SJSA1 (cell line): ENCODE measurements at regions not wholly inside any gene's neighbourhood (a gene's known extent, or its start where the extent isn't known, plus 50 kb on each side); places are given as distances from the start of the nearest gene placed in this dataset.

ENCODE experiments used
- DNase-seq, 2 experiments: peaks; one replicate each; pipeline ENCODE4 v3.0.0-alpha.2; 2015 to 2020; ENCODE audit warnings: low spot score in 2 of 2, low read depth in 1 of 2
- H3K27ac ChIP-seq: fragments of 250-450 bp; sonication (Bioruptor Pico); 2 replicates; pipeline ENCODE4 v1.5.1; 2020; ENCODE audit warnings: mild to moderate bottlenecking, moderate library complexity
- H3K27me3 ChIP-seq: fragments of 250-450 bp; sonication (Bioruptor Pico); replicated peaks from 2 replicates; pipeline ENCODE4 v1.5.1; 2020; ENCODE audit warnings: mild to moderate bottlenecking, moderate library complexity
- H3K36me3 ChIP-seq: fragments of 250-450 bp; sonication (Bioruptor Pico); 2 replicates; pipeline ENCODE4 v1.5.1; 2020; ENCODE audit warnings: mild to moderate bottlenecking
- H3K4me1 ChIP-seq: fragments of 250-450 bp; sonication (Bioruptor Pico); replicated peaks from 2 replicates; pipeline ENCODE4 v1.6.1; 2021; ENCODE audit warnings: mild to moderate bottlenecking
- H3K4me3 ChIP-seq: fragments of 250-450 bp; sonication (Bioruptor Pico); 2 replicates; pipeline ENCODE4 v1.5.1; 2020; ENCODE audit warnings: mild to moderate bottlenecking
- H3K9me3 ChIP-seq: fragments of 250-450 bp; sonication (Bioruptor Pico); replicated peaks from 2 replicates; pipeline ENCODE4 v1.5.1; 2020; ENCODE audit warnings: mild to moderate bottlenecking

DNA sequence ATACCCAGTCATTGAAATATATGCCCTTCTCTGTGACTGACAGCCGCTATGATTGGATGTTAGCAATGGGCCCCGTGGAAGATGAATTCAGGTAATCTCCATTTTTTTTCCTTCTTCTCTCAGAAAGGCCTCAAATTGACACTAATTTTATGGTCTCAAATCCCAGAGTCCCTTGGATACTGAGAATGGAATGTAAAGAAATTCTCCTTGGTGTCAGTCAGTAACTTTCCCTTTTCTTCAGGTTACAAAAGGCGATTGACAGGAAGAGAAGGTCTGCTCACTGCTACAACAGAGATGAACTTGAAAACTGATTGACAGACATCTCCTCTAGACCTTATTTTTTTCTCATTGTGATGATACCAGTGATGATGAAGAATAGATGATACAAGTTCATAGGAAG lies 748.3 kb downstream of the MAT2B start:
- Histone ChIP-seq H3K9me3 (no peaks in the 10 kb centered on the region), H3K36me3 (no peaks in the 10 kb centered on the region), H3K27me3 (no peaks in the 10 kb centered on the region), H3K4me1 (no peaks in the 10 kb centered on the region), H3K4me3 (no peak overlapping the region), H3K27ac (no peak overlapping the region)
- no peak for DNase-seq

- no peak overlapping the region for H3K4me3 ChIP-seq
- no peak overlapping the region for H3K27ac ChIP-seq
- H3K36me3 ChIP-seq, result no peaks in the 10 kb centered on the region
- no peaks in the 10 kb centered on the region for H3K4me1 ChIP-seq
- no peaks in the 10 kb centered on the region for H3K27me3 ChIP-seq
- DNase-seq, result no peak
- H3K9me3 ChIP-seq, result no peaks in the 10 kb centered on the region
Measured at GRCh38 chr5:164255598-164256213, 750.3 kb downstream of the MAT2B start.

DNA sequence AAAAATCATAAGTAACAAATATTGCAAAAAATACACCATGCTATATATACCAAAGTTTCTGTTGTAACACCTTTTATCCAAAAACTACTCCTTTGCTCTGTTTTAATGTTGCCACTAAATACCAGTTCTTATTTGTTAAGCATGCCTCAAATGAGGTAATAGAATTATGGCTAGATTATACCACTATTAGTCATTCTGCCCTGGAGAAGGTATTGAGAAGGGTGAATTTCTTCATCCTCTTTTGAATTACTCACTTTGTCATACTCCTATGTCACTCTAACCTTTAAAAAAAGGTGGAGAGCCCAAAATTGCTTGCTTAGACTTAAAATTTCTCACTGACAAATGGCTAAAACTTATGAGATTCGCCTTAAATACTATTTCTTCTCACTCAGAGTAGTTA lies 750.9 kb downstream of the MAT2B start:
- Histone ChIP-seq H3K36me3 (no peaks in the 10 kb centered on the region), H3K9me3 (no peaks in the 10 kb centered on the region), H3K27me3 (no peaks in the 10 kb centered on the region), H3K27ac (no peak overlapping the region), H3K4me3 (no peak overlapping the region), H3K4me1 (no peaks in the 10 kb centered on the region)
- DNase-seq, result no peak

- Histone ChIP-seq H3K27me3 (no peaks in the 10 kb centered on the region), H3K4me3 (no peak overlapping the region), H3K9me3 (no peaks in the 10 kb centered on the region), H3K27ac (no peak overlapping the region), H3K36me3 (no peaks in the 10 kb centered on the region), H3K4me1 (no peaks in the 10 kb centered on the region)
- DNase-seq, result no peak
Measured at GRCh38 chr5:164256954-164257353, 751.5 kb downstream of the MAT2B start.

DNA sequence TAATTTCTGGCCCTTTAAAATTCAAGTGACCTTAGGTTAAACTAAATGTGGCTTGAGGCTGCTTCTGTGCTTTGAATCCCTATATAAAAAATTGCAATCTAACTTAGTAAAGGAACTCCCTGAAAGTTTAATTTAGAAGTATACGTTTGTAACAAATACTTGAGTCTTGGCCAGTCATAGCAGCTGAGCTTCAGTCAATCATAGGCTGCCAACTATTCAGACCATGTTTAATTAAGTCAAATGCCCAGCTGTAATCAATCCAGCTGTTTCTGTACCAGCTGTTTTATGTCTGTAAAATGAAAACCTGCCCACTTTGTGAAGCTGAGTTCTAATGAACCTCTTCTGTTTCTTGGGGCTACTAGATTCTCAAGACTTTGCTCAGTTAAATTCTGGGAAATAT lies 760.1 kb downstream of the MAT2B start:
- no peaks in the 10 kb centered on the region for H3K9me3 ChIP-seq
- no peaks in the 10 kb centered on the region for H3K36me3 ChIP-seq
- no peak overlapping the region for H3K4me3 ChIP-seq
- no peaks in the 10 kb centered on the region for H3K4me1 ChIP-seq
- DNase-seq, result no peak
- H3K27me3 ChIP-seq, result no peaks in the 10 kb centered on the region
- H3K27ac ChIP-seq, result no peak overlapping the region

DNA sequence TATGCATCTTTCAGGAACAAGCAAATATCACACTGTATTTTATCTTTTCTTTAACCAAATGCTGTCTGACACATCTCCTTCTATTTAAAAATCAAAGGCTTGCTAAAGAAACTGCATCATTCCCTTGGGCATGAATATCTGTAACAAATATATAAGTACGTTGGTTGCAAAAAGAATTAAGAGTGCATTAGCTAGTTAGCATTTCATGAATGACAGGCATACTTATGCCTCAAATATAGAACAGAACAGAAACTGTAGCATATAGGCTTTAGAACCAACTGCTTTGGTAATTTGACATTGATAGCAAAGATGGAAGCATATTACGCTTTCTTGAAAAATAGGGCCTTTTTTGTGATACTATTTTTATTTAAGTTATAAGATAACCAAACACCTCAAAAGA lies 761.2 kb downstream of the MAT2B start:
- Histone ChIP-seq H3K27ac (no peak overlapping the region), H3K36me3 (no peaks in the 10 kb centered on the region), H3K4me3 (no peak overlapping the region), H3K9me3 (no peaks in the 10 kb centered on the region), H3K4me1 (no peaks in the 10 kb centered on the region), H3K27me3 (no peaks in the 10 kb centered on the region)
- no peak for DNase-seq

GRCh38 chr5:164277720-164278119 lies 772.3 kb downstream of the MAT2B start:
- DNase-seq, result no peak
- Histone ChIP-seq H3K9me3 (no peaks in the 10 kb centered on the region), H3K4me1 (no peaks in the 10 kb centered on the region), H3K27ac (no peak overlapping the region), H3K36me3 (no peaks in the 10 kb centered on the region), H3K27me3 (no peaks in the 10 kb centered on the region), H3K4me3 (no peak overlapping the region)

DNA sequence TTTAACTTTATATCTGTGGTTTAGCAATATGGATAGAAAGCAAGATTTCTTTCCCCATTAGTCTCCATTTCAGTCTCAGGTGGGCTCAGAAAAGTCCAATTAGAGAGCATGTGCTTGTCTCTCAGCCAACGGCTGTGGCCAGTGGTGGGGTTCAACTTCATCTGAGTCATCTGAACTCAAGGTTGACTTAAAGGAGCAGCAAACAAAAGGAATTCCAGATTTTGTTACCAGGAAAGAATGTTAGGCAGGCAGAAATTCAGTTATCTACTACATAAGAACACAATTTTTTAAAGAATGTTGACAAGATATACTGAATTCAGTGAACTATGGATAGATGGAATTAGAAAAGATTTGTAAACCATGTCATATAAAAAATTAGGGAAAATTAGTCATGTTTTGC lies 784.1 kb downstream of the MAT2B start:
- Histone ChIP-seq H3K27me3 (no peaks in the 10 kb centered on the region), H3K27ac (no peak overlapping the region), H3K9me3 (peaks cover 4% of the 10 kb centered on the region; the same call in 1 of the 2 replicates), H3K4me3 (no peak overlapping the region), H3K4me1 (no peaks in the 10 kb centered on the region), H3K36me3 (no peaks in the 10 kb centered on the region)
- DNase-seq, result no peak

DNA sequence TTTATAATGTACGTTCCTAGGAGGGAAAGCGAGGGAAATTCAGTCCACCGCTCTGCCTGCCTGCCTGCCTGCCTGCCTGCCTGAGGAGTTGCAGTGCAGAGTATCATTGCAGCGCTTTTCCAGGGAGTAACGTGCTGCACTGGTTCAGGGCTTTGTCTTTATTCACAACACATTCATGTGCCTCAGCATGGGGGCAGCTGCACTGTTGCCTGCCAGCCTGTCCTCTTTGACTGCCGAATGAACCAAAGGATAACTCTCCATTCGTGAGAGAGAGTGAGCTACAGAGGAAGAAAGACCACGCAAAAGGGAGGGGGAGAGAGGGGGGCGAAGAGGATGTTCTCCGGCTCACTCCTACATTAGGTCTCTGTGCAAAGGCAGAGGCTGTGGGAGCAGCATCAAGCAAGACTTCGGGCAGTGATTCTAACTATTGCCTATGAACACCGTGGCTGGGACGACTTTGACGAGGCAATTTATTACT lies 791.2 kb downstream of the MAT2B start:
- H3K27ac ChIP-seq, result no peak overlapping the region
- H3K4me1 ChIP-seq, result no peaks in the 10 kb centered on the region
- H3K4me3 ChIP-seq, result no peak overlapping the region
- no peaks in the 10 kb centered on the region for H3K9me3 ChIP-seq
- no peak for DNase-seq
- H3K27me3 ChIP-seq, result no peaks in the 10 kb centered on the region
- no peaks in the 10 kb centered on the region for H3K36me3 ChIP-seq

DNA sequence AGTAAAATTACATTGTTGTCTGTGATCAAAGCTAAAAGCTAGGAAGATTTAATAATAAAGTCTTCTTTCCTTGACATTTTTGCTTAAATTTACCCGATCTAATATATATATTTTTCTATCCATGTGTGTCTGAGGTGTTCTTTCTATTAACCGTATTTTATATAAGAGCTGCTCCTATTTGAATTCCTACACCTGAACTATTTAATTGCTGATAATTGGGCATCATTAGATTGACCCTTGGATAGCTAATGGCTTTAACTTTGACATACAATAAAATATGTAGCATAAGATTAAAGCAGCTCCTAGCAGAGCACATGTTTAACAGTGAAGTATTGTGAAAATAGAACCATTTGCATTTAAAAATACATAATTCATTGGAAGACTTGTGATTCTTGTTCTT lies 792.7 kb downstream of the MAT2B start:
- H3K36me3 ChIP-seq, result no peaks in the 10 kb centered on the region
- no peaks in the 10 kb centered on the region for H3K9me3 ChIP-seq
- no peak overlapping the region for H3K27ac ChIP-seq
- H3K27me3 ChIP-seq, result no peaks in the 10 kb centered on the region
- DNase-seq, result no peak
- no peak overlapping the region for H3K4me3 ChIP-seq
- H3K4me1 ChIP-seq, result no peaks in the 10 kb centered on the region

GRCh38 chr5:164300295-164300694 lies 794.9 kb downstream of the MAT2B start:
- no peak overlapping the region for H3K27ac ChIP-seq
- no peaks in the 10 kb centered on the region for H3K4me1 ChIP-seq
- no peaks in the 10 kb centered on the region for H3K27me3 ChIP-seq
- no peaks in the 10 kb centered on the region for H3K36me3 ChIP-seq
- no peak overlapping the region for H3K4me3 ChIP-seq
- DNase-seq, result no peak
- H3K9me3 ChIP-seq, result no peaks in the 10 kb centered on the region

DNA sequence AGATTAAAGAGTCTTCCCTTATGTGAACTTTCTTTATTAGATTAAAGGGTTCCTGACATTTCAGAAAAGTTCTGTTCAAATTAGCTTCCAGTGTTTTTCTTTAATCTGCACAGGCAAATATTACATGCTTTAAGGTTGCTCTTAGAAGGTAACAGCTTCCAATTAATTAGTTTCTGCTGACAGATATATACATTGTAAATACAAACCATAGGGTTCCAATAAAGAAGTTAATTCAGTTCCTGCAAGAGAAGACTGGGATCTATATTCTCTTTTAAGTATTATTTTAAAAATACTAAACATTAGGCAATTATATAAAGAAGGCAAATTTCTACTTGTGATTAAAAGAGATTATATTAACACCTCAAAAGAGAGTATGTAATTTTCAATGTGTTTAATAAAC lies 795.7 kb downstream of the MAT2B start:
- Histone ChIP-seq H3K4me3 (no peak overlapping the region), H3K36me3 (no peaks in the 10 kb centered on the region), H3K9me3 (no peaks in the 10 kb centered on the region), H3K27me3 (no peaks in the 10 kb centered on the region), H3K27ac (no peak overlapping the region), H3K4me1 (no peaks in the 10 kb centered on the region)
- DNase-seq, result no peak

DNA sequence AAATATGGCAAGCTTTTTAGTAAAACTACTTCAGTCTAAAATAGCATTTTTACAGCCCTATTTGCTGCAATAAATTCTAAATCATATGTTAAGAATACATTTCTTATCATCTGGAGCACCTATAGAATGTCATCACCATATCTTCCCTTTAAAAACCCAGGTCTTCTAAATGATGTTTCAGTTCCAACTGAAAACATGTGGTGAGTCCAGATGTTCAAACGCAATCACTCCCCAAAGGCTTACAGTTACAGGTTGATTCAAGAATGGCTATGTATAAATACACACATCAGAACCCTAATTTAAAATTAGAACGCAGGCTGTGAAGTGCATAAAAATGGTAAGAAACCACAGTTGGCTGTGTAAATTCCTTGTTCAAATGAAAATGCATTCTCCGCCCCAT lies 796.3 kb downstream of the MAT2B start:
- Histone ChIP-seq H3K27me3 (no peaks in the 10 kb centered on the region), H3K9me3 (no peaks in the 10 kb centered on the region), H3K4me1 (no peaks in the 10 kb centered on the region), H3K36me3 (no peaks in the 10 kb centered on the region), H3K27ac (no peak overlapping the region), H3K4me3 (no peak overlapping the region)
- DNase-seq, result no peak

DNA sequence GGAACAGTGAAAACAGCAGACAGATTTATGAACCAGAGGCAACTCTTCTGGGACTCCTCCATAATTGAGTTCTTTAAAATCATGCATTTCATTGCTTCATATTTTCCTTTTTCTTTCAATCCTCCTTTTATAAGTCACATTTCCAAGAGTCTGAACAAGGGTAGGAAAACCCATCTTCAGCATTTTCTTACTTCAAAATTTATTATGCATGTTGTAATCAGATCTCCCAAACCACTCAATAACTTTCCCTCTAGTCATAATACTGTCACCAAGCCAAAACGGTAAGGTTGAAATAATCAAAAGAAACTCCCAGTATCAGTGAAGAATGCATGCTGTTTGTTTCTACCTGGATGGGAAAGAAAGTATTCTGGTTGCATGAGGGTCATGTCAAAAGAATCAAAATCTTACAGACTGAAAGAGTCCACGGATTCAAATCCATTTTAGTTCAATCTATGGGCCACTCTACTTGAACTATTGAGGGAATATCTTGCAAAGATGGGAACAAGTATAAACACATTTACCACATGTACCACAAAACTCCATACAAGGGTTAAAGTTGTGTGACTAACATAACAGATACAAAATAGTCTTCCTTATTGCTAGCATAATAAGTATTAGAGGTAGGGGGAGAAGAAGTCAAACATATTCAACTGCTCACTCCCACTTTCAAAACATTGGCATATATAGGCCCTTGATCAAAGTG lies 797.3 kb downstream of the MAT2B start:
- DNase-seq, result no peak
- no peaks in the 10 kb centered on the region for H3K27me3 ChIP-seq
- H3K4me1 ChIP-seq, result no peaks in the 10 kb centered on the region
- no peak overlapping the region for H3K4me3 ChIP-seq
- no peaks in the 10 kb centered on the region for H3K36me3 ChIP-seq
- H3K27ac ChIP-seq, result no peak overlapping the region
- no peaks in the 10 kb centered on the region for H3K9me3 ChIP-seq
